GM19452 (cell line): ENCODE measurements at regions not wholly inside any gene's neighbourhood (a gene's known extent, or its start where the extent isn't known, plus 50 kb on each side); places are given as distances from the start of the nearest gene placed in this dataset.
"Not testable (repeated sequence)": the region's sequence is repeated elsewhere in the genome, so short reads cannot be mapped to it uniquely, and the experiment has no call there.

Experiments used
- ATAC-seq: cut with Tn5 transposase; IDR thresholded peaks from one replicate; pipeline ENCODE4 v1.9.1; 2021; ENCODE audit not compliant: unreplicated experiment

DNA sequence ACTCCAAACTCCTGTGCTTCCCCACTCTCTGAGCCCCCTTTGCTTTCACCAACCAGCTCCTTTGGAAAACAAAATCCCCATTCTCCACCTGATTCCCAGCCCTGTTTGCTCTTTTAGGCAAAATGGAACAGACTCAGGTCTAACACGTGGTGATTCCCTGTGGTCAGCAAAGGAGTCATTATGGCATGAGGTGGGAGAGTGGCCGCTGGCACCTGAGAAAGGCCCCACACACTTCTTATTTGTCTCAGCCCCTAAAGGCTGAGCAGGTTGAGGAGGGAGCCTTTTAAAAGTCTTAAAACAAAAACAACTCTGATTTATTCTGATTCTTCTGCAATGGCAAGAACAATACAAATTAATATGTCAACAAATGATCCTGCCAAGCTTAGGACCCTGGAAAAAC, 401.2 kb downstream of the TNS1 start:
- ATAC-seq = no peak

DNA sequence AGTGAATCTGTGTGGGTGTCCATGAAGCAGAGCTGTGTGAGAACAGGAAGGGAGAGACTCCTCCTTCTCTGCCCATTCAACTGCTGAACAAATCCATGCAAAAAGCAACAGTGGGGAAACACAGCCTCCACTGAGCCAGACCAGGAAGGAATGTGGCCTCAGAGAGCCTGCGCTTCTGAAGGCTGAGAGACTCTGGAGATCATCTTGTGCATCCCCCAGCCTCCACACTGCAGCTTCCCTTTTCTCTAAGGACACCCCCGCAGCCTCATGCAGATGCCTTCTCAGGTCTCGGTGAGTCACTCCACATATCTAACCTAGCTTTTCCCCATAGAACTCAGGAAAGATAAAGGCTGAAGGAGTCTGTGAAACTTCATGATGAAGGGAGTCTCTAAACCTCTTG, 402.9 kb downstream of the TNS1 start:
- ATAC-seq = no peak

GRCh38 chr2:217597681-217598080, 405.1 kb downstream of the TNS1 start:
- no peak for ATAC-seq

DNA sequence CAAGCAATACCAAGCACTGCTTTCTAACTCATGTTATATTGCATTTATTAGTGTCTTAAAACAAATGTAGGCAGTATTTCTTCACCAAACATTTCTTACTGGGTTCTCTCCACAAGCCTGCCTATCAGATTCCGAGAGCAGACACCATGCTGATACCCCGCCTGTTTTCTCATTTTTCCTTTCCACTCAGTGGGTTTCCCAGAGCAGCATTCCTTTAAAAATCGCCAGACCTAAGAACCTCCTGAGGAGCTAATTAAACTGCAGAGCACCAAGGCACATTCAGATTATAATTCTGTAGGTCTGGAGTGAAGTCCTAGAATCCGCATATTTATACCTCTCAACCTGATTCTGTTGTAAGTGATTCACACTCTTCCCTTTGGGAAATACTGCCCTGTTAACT, 405.6 kb downstream of the TNS1 start:
- ATAC-seq = no peak

DNA sequence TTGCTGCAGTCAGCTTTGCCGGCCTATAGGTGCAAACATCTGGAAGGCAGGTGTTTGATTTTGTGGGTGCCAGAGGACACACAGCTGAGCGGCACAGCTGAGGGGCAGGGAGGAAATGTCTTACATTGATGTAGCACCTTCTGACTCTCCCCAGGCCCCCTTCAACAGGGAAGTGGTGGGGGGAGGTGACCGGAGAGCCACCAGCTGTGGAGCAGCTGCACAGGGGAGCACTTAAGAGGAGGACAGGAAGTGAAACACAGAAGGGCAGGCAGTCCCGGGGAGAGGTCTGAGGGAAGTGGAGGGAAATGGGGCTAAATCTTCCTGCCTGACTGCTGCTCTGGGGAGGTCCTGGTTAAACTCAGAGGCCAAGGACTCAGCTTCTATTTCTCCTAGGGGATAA, 409.1 kb downstream of the TNS1 start:
- ATAC-seq = no peak

GRCh38 chr2:217588266-217588665, 414.5 kb downstream of the TNS1 start:
- ATAC-seq = no peak

DNA sequence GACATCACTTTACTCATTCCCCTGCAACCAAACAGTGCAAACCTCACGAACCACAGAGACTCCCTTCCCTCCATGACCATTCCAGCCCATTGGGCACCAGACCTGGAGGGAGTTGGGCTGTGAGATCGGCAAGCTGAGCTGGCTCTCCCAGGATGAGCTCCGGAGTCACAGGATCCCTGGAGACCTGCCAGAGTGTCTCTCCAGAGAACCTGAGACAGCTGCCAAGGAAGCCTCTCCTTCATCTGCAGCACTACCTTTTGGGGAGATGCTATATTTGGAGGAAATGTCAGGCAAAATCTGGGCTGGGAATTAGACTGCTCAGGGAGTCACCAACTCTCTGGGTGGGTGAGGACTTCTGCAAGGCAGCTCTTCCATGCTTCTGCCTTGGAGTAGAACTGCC, 417.4 kb downstream of the TNS1 start:
- ATAC-seq = no peak

- not testable (repeated sequence) for ATAC-seq
Observed at GRCh38 chr2:217580407-217580806, 422.4 kb downstream of the TNS1 start.

DNA sequence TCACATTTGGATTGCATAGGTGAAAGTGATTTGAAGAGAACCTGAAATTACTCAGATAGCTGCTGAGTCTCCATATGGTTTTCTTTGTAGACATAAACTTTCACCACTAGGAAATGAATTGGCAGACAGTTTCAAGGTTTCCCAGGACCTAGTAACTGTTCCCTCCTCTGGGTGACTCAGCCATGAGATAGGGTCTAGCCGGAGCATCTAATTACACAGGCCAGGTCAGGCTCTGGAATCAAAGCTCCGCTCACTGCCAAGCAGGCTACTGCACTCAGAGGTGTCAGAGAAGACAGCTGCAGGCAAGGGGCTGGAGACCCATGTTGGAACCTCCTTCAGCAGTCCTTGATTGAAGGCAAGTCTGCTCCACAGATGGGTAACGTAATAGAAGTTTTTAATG, 429.2 kb downstream of the TNS1 start:
- ATAC-seq = no peak

DNA sequence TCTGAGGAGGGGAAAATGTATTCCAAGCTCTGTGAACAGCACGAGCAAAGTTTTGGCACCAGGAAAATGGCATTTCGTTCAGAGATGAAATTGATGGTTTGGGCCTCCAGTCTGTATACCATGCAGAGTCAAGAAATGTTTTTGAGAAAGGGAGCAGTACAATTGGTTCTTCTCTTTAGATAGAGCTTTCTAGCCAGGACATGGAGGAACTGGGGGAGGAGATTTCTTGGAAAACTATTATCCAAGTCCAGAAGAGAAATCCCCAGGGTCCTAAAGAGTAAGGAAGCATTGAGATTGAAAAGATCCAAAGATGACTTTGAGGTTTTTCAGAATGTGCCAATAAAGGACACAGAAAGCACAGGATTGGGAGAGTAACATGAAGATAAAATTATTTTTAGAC, 432.4 kb downstream of the TNS1 start:
- no peak for ATAC-seq

- ATAC-seq = no peak
Observed at GRCh38 chr2:217568289-217568971, 434.4 kb downstream of the TNS1 start.

DNA sequence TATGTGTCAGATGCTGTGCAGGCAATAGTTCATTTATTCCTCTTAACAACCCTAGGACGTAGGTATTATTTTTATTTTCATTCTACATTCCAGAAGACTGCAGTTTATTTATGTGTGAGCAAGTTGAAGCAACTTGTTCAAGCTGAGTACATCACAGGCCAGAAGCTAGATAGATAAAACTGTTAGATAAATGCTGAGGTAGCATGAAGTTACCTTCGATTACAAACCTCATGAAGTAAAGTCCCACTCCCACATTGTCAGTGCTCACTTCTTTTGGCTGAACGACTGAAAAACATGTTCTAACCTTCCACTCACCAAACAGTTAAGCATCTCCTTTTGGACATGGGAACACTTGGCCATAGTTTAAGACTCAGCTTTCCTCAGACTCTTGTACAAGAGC, 439.2 kb downstream of the TNS1 start:
- no peak for ATAC-seq

DNA sequence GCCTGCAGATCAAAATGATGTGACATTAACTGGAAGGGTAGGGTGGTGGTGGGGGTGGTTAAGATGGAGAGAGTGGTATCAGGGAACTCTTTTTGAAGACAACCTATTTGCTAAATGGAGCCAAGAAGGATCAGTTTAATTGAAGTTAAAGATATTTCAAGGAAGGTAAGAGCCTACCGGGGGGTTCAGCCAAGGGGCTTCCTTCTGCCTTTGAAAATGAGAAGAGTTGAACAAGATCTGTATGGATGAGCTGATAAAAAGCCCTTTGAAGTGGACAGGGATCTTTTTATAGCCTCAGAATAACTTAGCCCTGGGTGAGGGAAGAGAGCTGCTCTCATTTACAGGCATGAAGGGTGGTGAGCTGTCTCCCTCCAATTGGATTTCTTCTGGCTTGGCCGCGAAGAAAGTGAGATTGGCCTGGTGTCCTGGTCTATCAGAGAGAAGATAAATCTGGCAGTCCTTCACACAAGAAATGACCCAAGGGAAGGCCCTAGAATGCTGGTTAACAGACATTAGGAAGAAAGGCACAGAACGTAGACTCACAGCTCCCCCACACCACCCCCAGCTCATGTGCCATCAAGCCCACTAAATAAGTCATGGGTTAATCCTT, 439.8 kb downstream of the TNS1 start:
- no peak for ATAC-seq

- ATAC-seq = no peak
Observed at GRCh38 chr2:217559084-217559483, 443.7 kb downstream of the TNS1 start.

DNA sequence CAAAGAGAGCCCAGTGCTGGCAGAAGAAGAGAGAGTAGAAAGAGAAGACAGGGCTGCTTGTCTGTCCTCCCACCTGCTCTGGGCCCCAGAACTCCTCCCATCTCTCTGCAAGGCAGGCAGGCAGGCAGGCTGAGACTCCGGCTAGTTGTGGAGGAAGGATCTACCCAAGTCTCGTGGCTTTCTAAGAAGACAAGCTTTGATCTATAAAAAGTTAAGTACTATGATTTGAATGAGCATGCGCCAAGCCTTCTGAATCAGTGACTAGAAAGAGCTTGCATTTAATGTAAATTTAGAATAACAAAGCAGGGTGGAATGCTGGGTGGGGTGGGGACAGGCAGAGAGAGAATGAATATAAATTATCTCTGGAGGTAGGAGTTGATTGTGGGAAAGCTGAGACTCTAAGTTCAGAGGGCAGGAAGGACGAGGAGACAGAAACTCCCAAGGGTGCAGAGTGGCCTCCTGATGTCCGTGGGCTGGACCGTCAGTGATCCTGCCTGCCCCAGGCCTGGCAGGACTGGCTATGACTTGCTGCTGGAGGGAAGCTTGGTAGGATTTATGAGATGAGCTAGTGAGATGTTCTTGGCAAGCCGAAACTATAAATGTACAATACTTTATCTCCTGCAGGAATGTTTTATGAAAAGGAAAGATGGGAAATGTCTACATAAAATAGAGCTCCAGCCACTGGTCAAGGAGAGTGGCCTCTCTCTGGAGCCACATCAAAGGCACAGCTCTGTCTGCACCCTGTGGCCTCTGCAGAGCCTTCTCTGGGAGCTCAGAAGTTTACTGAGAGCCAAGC, 447.5 kb downstream of the TNS1 start:
- ATAC-seq = no peak

DNA sequence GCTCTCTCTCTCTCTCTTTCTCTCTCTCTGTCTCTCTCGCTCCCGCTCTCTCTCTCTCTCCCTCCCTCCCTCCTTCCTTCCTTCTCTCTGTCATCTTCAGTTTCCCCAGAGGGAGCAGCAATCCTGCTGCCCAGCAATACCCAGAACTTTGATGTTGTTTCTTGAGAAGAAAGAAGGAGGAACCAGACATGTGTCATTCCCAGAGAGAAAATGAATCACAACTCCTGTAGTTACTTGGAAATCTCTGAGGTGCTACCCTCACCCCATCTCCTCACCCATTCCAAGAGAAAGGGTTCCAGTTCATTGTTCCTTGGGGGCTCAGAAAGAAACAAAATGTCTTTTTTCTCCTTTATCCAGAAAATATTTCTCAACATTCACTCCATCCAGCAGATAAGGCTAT, 449.1 kb downstream of the TNS1 start:
- no peak for ATAC-seq

DNA sequence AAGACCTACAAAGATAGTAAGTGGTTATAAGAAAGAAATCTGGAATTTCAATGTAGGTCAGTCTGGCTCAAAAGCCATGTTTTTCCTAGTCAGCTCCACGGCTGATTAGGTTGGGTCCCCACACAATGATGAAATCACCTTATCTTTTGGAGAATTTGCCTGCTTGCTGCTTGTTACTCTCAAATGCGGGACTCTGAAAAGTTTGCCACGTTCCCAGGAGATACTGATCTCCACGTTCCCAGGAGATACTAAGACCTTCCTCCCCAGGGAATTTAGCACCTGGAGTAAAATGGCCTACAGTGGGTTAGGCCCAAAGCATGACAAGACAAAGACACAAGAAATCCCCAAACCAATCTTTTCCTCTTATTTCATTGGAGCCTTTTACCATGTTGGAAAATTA, 449.6 kb downstream of the TNS1 start:
- no peak for ATAC-seq

DNA sequence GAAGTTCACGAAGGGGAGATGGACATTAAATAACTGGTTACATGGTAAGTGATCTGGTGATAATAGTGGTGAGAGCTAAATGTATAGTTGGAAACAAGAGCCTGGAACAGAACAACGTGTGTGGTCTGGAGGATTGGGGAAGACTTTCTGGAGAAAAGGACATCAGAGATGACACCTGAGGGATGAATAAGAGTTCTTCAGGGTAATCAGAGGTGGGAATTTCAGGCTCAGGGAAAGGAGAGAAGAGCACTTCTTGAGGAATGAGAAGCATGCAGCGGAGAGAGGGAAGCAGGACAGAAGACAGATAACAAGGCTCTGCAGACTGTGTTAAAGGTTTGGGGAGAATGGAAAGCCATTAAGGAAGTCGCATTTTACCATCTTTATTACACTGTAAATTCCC, 450.7 kb downstream of the TNS1 start:
- ATAC-seq = no peak

- no peak for ATAC-seq
Observed at GRCh38 chr2:217551252-217551899, 451.4 kb downstream of the TNS1 start.

DNA sequence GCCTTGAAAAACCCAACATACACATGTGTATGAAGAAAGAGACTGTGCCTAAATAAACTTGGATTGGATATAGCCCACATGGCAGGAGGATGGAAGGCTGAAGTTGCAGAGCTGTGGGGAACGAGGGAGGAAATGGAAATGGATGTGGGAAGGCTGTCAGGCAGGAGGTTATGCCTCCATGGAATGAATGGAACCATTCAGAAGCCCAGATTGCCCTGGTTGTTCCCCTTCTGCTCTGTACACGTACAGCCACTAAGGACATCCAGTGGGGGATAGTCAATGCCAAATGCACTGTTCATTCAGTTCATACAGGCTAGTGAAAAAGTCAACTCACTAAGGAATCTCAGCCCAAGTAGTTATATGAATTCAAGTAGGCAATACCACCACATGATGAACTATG, 463.7 kb downstream of the TNS1 start:
- ATAC-seq = no peak

GRCh38 chr2:217538719-217539118, 464.1 kb downstream of the TNS1 start:
- ATAC-seq = no peak
